ENCODE measurements at regions not wholly inside any gene's neighbourhood (a gene's known extent, or its start where the extent isn't known, plus 50 kb on each side); places are given as distances from the start of the nearest gene placed in this dataset.

DNA sequence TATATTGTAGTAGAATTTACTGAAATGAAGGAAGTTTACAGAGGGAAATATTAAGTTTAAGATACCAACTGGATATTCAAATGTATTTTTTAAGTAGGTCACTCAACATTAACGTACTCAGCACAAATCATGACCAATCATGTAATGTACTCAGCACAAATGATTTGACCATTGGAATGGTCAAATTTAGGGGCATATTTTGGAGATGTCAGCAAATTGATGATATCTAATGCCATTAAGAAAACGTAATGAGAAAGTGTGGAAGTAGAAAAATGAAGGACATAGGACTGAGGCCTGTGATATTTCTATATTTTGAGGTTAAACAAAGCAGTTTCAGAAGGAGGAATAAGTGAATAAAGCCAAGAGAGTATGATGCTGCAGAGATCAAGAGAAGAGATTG is 334.8 kb downstream of the KIF2B start:
- intact Hi-C loops (cut with DNase I; ENCODE audit: low total_unique reads), result no loop called here
- H3K4me1 ChIP-seq, result no peaks in the 10 kb centered on the region
- H3K36me3 ChIP-seq, result no peaks in the 10 kb centered on the region
- H3K9me3 ChIP-seq, result no peaks in the 10 kb centered on the region
- no peak for DNase-seq
- no peaks in the 10 kb centered on the region for H3K27me3 ChIP-seq
- TF ChIP-seq CTCF (IDR thresholded peaks at IDR 0.05) (no peak), POLR2A (IDR thresholded peaks at IDR 0.05) (no peak)
- H3K27ac ChIP-seq, result no peak overlapping the region
- no peak overlapping the region for H3K4me3 ChIP-seq

- no peak for DNase-seq
- intact Hi-C loops (cut with DNase I; ENCODE audit: low total_unique reads), result no loop called here
- Histone ChIP-seq H3K36me3 (no peaks in the 10 kb centered on the region), H3K9me3 (no peaks in the 10 kb centered on the region), H3K4me1 (no peaks in the 10 kb centered on the region), H3K27ac (no peak overlapping the region), H3K4me3 (no peak overlapping the region), H3K27me3 (no peaks in the 10 kb centered on the region)
- TF ChIP-seq CTCF (IDR thresholded peaks at IDR 0.05) (no peak), POLR2A (IDR thresholded peaks at IDR 0.05) (no peak)
Measured at GRCh38 chr17:54172096-54172984, 349.6 kb downstream of the KIF2B start.

GRCh38 chr17:54172985-54173316 is 350.2 kb downstream of the KIF2B start:
- no peak overlapping the region for H3K27ac ChIP-seq
- H3K9me3 ChIP-seq, result no peaks in the 10 kb centered on the region
- TF ChIP-seq POLR2A (IDR thresholded peaks at IDR 0.05) (no peak), CTCF (IDR thresholded peaks at IDR 0.05) (no peak)
- H3K4me3 ChIP-seq, result no peak overlapping the region
- H3K27me3 ChIP-seq, result no peaks in the 10 kb centered on the region
- DNase-seq, result no peak
- H3K4me1 ChIP-seq, result no peaks in the 10 kb centered on the region
- no peaks in the 10 kb centered on the region for H3K36me3 ChIP-seq
- intact Hi-C loops (cut with DNase I; ENCODE audit: low total_unique reads), result no loop called here

DNA sequence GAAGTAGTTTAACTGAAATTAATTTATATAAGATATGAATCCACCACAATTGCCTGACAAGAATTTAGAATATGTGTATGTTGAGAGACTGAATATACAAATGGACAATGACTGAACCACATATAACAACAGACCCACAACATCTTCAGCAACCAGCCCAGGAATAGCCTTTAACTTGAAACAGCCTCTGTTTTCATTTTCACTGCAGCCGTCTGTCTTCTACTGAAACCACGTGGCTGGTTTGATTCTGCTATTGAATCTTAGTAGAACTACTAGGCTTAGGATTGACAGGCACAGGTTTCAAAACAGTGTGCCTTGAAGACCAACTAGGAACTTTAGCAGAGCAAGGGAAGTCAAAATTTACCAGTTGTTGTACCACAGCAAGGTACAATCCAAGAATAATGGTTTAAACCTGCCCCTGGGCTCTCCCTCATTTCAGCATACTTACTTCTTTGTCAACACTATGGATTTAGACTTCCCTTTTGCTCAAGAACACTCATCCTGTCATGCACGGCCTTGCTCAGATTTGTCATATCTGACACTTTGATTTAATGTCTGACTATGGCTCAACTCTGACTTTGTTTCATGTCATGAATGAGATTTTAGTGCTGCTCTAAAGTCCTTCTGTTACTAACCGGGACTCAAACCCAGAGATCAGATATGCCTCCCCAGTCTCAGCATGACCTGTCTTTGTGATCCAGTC is 355.0 kb downstream of the KIF2B start:
- Histone ChIP-seq H3K9me3 (no peaks in the 10 kb centered on the region), H3K4me3 (no peak overlapping the region), H3K27me3 (no peaks in the 10 kb centered on the region), H3K27ac (no peak overlapping the region), H3K4me1 (no peaks in the 10 kb centered on the region), H3K36me3 (no peaks in the 10 kb centered on the region)
- intact Hi-C loops (cut with DNase I; ENCODE audit: low total_unique reads), result no loop called here
- no peak for TF ChIP-seq POLR2A (IDR thresholded peaks at IDR 0.05)
- no peak for TF ChIP-seq CTCF (IDR thresholded peaks at IDR 0.05)
- no peak for DNase-seq

GRCh38 chr17:54180950-54181349 is 358.2 kb downstream of the KIF2B start:
- no peaks in the 10 kb centered on the region for H3K4me1 ChIP-seq
- H3K27ac ChIP-seq, result no peak overlapping the region
- intact Hi-C loops (cut with DNase I; ENCODE audit: low total_unique reads), result no loop called here
- H3K36me3 ChIP-seq, result no peaks in the 10 kb centered on the region
- TF ChIP-seq CTCF (IDR thresholded peaks at IDR 0.05), result no peak
- TF ChIP-seq POLR2A (IDR thresholded peaks at IDR 0.05), result no peak
- H3K9me3 ChIP-seq, result no peaks in the 10 kb centered on the region
- no peak for DNase-seq
- no peak overlapping the region for H3K4me3 ChIP-seq
- no peaks in the 10 kb centered on the region for H3K27me3 ChIP-seq

Measured in uterus (tissue), 3 donors.